Heart left ventricle (tissue), 13 donors: ENCODE measurements at regions not wholly inside any gene's neighbourhood (a gene's known extent, or its start where the extent isn't known, plus 50 kb on each side); places are given as distances from the start of the nearest gene placed in this dataset.

ENCODE experiments used
- POLR2A ChIP-seq, 2 donors: fragments of 450-650 bp; IDR thresholded peaks; one replicate each; pipeline ENCODE4 v1.6.1; 2017; ENCODE audit warnings: antibody characterized with exemption in 2 of 2, mild to moderate bottlenecking in 2 of 2, moderate library complexity in 2 of 2
- TF ChIP-seq, protein P1 (sequence below), 12 donors: fragments of 200-600 bp; sonication (generic) in 4 of 12; IDR thresholded peaks; one replicate each; pipeline versions ENCODE4 v1.5.0 to v1.8.0; 2018 to 2022; ENCODE audit warnings: antibody characterized with exemption in 12 of 12, mild to moderate bottlenecking in 5 of 12
- donor health status: ischemic (EF 13 %, LVEDD 7.1; RV severe dilation, severe dysfunction).
- donor health status: DM: no; HTN: yes; CAD: no.
- donor health status: DM: no; HTN: no; CAD: no.
- donor health status: ischemic (EF 25% LVEDD 6.9; RV normal size, moderate dysfunction).
- donor health status: ischemic (EF 25% LVEDD 5.7; RV mildly dilated, moderate dysfunction).
- donor health status: ischemic (EF 35%, LVEDD 5.7; RV mildly dilated, moderate dysfunction).
- donor health status: nonischemic (EF 11% LVEDD 7.7; RV severe dilation, severe dysfunction).
- donor health status: DM: yes; HTN: yes; CAD: no.
- donor health status: PGD.
- donor health status: ischemic (EF 29% LVEDD 5.4; RV normal size, mild dysfunction).
- donor health status: nonischemic (EF 23%, LVEDD 6.1; RV moderate dilation, normal function).

DNA sequence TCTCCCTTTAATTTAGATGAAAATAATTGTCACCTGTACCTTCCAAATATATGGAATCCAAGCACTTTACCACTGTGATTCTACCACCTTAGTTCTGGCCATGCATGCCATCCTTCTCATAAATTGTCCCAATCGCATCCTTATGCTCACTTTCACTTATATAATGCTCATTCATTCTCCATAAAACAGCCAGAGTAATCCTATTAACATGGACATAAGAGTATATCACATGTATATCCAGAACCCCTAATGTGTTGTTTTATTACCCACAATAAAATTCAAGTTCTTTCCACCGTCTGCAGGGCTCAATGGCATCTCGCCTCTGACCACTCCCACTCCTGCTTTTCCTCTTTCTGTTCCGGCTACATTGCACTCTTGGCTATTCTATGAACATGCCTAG lies 597.5 kb upstream of the MIR17HG start:
- TF ChIP-seq, protein P1, sequence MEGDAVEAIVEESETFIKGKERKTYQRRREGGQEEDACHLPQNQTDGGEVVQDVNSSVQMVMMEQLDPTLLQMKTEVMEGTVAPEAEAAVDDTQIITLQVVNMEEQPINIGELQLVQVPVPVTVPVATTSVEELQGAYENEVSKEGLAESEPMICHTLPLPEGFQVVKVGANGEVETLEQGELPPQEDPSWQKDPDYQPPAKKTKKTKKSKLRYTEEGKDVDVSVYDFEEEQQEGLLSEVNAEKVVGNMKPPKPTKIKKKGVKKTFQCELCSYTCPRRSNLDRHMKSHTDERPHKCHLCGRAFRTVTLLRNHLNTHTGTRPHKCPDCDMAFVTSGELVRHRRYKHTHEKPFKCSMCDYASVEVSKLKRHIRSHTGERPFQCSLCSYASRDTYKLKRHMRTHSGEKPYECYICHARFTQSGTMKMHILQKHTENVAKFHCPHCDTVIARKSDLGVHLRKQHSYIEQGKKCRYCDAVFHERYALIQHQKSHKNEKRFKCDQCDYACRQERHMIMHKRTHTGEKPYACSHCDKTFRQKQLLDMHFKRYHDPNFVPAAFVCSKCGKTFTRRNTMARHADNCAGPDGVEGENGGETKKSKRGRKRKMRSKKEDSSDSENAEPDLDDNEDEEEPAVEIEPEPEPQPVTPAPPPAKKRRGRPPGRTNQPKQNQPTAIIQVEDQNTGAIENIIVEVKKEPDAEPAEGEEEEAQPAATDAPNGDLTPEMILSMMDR (IDR thresholded peaks at IDR 0.05), result no peak
- TF ChIP-seq POLR2A (IDR thresholded peaks at IDR 0.05), result no peak
